PC-9 (cell line): ENCODE measurements at regions not wholly inside any gene's neighbourhood (a gene's known extent, or its start where the extent isn't known, plus 50 kb on each side); places are given as distances from the start of the nearest gene placed in this dataset.

Source experiments
- BruUV-seq: library from RNA; stranded (reverse); fragments of 400-500 nt; replicated peaks from 2 replicates; lab custom pipeline; 2021; lab: Mats Ljungman, UMichigan
- CTCF ChIA-PET: fragments of 300-600 bp; sonication (Branson Sonifier 250); formaldehyde crosslinking; loops from one replicate; lab custom pipeline; 2022; ENCODE audit warnings: antibody characterized with exemption; lab: Charles Lee
- POLR2A ChIA-PET: fragments of 300-600 bp; sonication (Branson Sonifier 250); formaldehyde crosslinking; loops from one replicate; lab custom pipeline; 2022; ENCODE audit warnings: antibody characterized with exemption; ENCODE audit not compliant: unreplicated experiment; lab: Charles Lee
- DNase-seq, 2 experiments: peaks; one replicate each; pipeline versions ENCODE4 v3.0.0 to v3.0.0-alpha.2; 2015 to 2022; ENCODE audit warnings: mixed read lengths in 1 of 2
- H2AFZ ChIP-seq: fragments of 200-600 bp; sonication (generic); 2 replicates; pipeline ENCODE4 v1.8.1; 2017; ENCODE audit warnings: antibody characterized with exemption
- H3F3A ChIP-seq: fragments of 200-600 bp; sonication (generic); 2 replicates; pipeline ENCODE4 v1.8.1; 2017; ENCODE audit warnings: antibody characterized with exemption, mild to moderate bottlenecking, low read depth; ENCODE audit not compliant: insufficient read depth
- H3K27ac ChIP-seq: fragments of 200-600 bp; sonication (generic); 2 replicates; pipeline ENCODE4 v1.6.1; 2016; ENCODE audit warnings: mixed run types
- H3K27me3 ChIP-seq: fragments of 200-600 bp; sonication (generic); 2 replicates; pipeline ENCODE4 v1.6.1; 2016; ENCODE audit warnings: low read depth, mixed run types; ENCODE audit not compliant: insufficient read depth
- H3K36me3 ChIP-seq: fragments of 200-600 bp; sonication (generic); 2 replicates; pipeline ENCODE4 v1.6.1; 2016; ENCODE audit warnings: low read depth, mixed run types
- H3K4me1 ChIP-seq: fragments of 200-600 bp; sonication (generic); replicated peaks from 2 replicates; pipeline ENCODE4 v1.6.1; 2016; ENCODE audit warnings: mixed run types; ENCODE audit not compliant: insufficient read depth
- H3K4me2 ChIP-seq: fragments of 200-600 bp; sonication (generic); 2 replicates; pipeline ENCODE4 v1.6.1; 2017; ENCODE audit warnings: mixed run types
- H3K4me3 ChIP-seq: fragments of 200-600 bp; sonication (generic); 2 replicates; pipeline ENCODE4 v1.6.1; 2016; ENCODE audit warnings: mixed run types
- H3K79me2 ChIP-seq: fragments of 200-600 bp; sonication (generic); 2 replicates; pipeline ENCODE4 v1.6.1; 2017; ENCODE audit warnings: low read depth, mixed run types
- H3K9me2 ChIP-seq: fragments of 200-600 bp; sonication (generic); 2 replicates; pipeline ENCODE4 v1.8.1; 2017; ENCODE audit warnings: mild to moderate bottlenecking; ENCODE audit not compliant: insufficient read depth
- H3K9me3 ChIP-seq: fragments of 200-600 bp; sonication (generic); 2 replicates; pipeline ENCODE4 v1.8.1; 2016; ENCODE audit warnings: low read depth; ENCODE audit not compliant: insufficient read depth
- H4K20me1 ChIP-seq: fragments of 200-600 bp; sonication (generic); 2 replicates; pipeline ENCODE4 v1.8.1; 2017; ENCODE audit not compliant: insufficient read depth
- EZH2 ChIP-seq: fragments of 200-600 bp; sonication (generic); IDR thresholded peaks from 2 replicates; pipeline ENCODE4 v1.8.0; 2017; ENCODE audit warnings: antibody characterized with exemption, low read depth
- intact Hi-C: fragments of 100-400 bp; cut with micrococcal nuclease; formaldehyde crosslinking; loops from one replicate; pipeline ENCODE4 v1.10.0; 2022; ENCODE audit not compliant: unreplicated experiment
- TF ChIP-seq, protein P1 (sequence below): fragments of 200-600 bp; sonication (generic); conservative IDR thresholded peaks from 2 replicates; pipeline ENCODE4 v1.6.1; 2017; ENCODE audit warnings: mixed run types, antibody characterized with exemption, mild to moderate bottlenecking, moderate library complexity

DNA sequence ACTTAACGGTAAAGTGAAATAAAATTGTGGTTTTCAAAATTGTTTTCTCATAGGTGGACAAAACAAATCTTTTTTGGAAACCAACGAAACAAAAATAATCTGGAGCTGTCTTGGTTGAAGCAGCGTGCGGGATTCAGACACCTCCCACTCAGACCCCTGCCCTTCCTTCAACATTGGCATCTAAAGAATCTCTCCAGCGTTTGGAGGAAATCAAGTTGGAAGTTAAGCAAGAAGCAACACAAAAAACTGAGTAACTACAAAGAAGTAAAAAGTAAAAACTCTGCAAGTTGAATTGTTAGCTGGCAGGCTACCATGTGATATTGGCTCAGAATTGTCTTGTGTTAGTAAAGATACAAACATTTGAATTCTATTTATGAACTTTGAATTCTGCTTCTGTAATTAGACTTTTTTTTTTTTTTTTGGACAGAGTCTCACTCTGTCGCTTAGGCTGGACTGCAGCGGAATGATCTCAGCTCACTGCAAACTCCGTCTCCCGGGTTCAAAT is 361.0 kb upstream of the PMFBP1 start:
- no peak overlapping the region for H3K27ac ChIP-seq
- no peaks in the 10 kb centered on the region; the same call in 1 of the 2 replicates for H3K9me3 ChIP-seq
- ChIA-PET CTCF (no interaction called here), POLR2A (no interaction called here)
- TF ChIP-seq, protein P1, sequence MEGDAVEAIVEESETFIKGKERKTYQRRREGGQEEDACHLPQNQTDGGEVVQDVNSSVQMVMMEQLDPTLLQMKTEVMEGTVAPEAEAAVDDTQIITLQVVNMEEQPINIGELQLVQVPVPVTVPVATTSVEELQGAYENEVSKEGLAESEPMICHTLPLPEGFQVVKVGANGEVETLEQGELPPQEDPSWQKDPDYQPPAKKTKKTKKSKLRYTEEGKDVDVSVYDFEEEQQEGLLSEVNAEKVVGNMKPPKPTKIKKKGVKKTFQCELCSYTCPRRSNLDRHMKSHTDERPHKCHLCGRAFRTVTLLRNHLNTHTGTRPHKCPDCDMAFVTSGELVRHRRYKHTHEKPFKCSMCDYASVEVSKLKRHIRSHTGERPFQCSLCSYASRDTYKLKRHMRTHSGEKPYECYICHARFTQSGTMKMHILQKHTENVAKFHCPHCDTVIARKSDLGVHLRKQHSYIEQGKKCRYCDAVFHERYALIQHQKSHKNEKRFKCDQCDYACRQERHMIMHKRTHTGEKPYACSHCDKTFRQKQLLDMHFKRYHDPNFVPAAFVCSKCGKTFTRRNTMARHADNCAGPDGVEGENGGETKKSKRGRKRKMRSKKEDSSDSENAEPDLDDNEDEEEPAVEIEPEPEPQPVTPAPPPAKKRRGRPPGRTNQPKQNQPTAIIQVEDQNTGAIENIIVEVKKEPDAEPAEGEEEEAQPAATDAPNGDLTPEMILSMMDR: no peak
- TF ChIP-seq EZH2: no peak
- intact Hi-C loops: no loop called here
- no peak for DNase-seq
- no peaks in the 10 kb centered on the region for H3K27me3 ChIP-seq
- H3K4me2 ChIP-seq: no peak overlapping the region
- H3K79me2 ChIP-seq: no peaks in the 10 kb centered on the region
- BruUV-seq: no TSS peak
- 0 out of 2 replicates have a peak, but pooled peaks cover 4% of the 10 kb centered on the region for H3K9me2 ChIP-seq
- H3K36me3 ChIP-seq: no peaks in the 10 kb centered on the region
- no peaks in the 10 kb centered on the region for H3K4me1 ChIP-seq
- H3F3A ChIP-seq: no peaks in the 10 kb centered on the region
- no peak overlapping the region for H2AFZ ChIP-seq
- no peak overlapping the region for H3K4me3 ChIP-seq
- H4K20me1 ChIP-seq: no peaks in the 10 kb centered on the region

DNA sequence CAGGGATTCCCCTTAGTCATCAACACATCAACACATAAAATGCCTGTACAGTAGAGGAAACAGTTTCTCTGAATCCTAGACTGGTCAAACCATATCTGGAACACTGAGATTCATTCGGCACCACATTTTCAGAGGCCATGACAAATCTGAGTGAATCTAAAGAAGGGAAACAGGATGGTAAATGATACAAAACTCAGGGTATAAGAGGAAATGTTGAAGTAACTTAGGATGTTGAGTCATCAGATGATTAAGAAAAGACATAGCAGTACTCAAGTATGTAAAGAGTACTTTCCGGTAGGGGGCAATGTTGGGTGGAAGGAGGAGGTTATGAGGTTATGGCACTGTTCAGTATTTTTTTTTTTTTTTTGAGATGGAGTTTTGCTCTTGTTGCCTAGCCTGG is 358.5 kb upstream of the PMFBP1 start:
- H3K4me2 ChIP-seq: no peak overlapping the region
- no peaks in the 10 kb centered on the region for H4K20me1 ChIP-seq
- H3K27ac ChIP-seq: no peak overlapping the region
- H3K9me3 ChIP-seq: no peaks in the 10 kb centered on the region; the same call in 1 of the 2 replicates
- no peaks in the 10 kb centered on the region for H3K36me3 ChIP-seq
- H3K4me3 ChIP-seq: no peak overlapping the region
- no peaks in the 10 kb centered on the region for H3F3A ChIP-seq
- no peaks in the 10 kb centered on the region for H3K27me3 ChIP-seq
- peak in 1 of 2 experiments; percentile 37 for DNase-seq
- CTCF ChIA-PET: no interaction called here
- BruUV-seq: no TSS peak
- no peak overlapping the region for H2AFZ ChIP-seq
- intact Hi-C loops: no loop called here
- POLR2A ChIA-PET: no interaction called here
- no peak for TF ChIP-seq EZH2
- TF ChIP-seq, protein P1: no peak
- no peaks in the 10 kb centered on the region for H3K4me1 ChIP-seq
- 0 out of 2 replicates have a peak, but pooled peaks cover 4% of the 10 kb centered on the region for H3K9me2 ChIP-seq
- no peaks in the 10 kb centered on the region for H3K79me2 ChIP-seq

DNA sequence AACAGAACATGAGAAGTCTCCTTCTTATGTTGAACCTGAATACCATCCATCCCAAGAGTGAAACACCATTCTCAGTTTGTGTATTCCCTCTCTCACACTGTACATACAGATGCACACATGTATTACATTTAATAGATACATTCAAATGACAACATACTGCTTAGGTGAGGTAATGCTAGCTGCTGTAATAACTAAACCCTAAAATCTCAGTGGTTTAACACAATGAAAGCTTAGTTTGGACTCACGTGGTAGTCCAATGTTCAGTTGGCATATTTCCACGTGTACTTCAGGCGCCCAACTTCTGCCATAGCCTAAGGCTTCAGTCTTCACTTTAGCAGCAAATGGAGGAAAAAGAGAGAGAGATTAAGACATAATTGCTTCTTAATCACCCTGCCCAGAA is 351.1 kb upstream of the PMFBP1 start:
- no peak overlapping the region for H3K27ac ChIP-seq
- H3F3A ChIP-seq: no peaks in the 10 kb centered on the region
- CTCF ChIA-PET: no interaction called here
- no peak overlapping the region for H3K4me2 ChIP-seq
- POLR2A ChIA-PET: no interaction called here
- H3K9me2 ChIP-seq: no peaks in the 10 kb centered on the region
- H2AFZ ChIP-seq: no peak overlapping the region
- no peaks in the 10 kb centered on the region for H3K9me3 ChIP-seq
- no TSS peak for BruUV-seq
- no peaks in the 10 kb centered on the region for H3K36me3 ChIP-seq
- TF ChIP-seq, protein P1: no peak
- TF ChIP-seq EZH2: no peak
- H3K4me1 ChIP-seq: no peaks in the 10 kb centered on the region
- DNase-seq: no peak
- intact Hi-C loops: no loop called here
- H3K27me3 ChIP-seq: no peaks in the 10 kb centered on the region
- no peaks in the 10 kb centered on the region for H3K79me2 ChIP-seq
- no peak overlapping the region for H3K4me3 ChIP-seq
- H4K20me1 ChIP-seq: no peaks in the 10 kb centered on the region
